GM19468 (cell line): ENCODE measurements at regions not wholly inside any gene's neighbourhood (a gene's known extent, or its start where the extent isn't known, plus 50 kb on each side); places are given as distances from the start of the nearest gene placed in this dataset.
"Not testable (repeated sequence)": the region's sequence is repeated elsewhere in the genome, so short reads cannot be mapped to it uniquely, and the experiment has no call there.

Source experiments
- ATAC-seq: cut with Tn5 transposase; IDR thresholded peaks from one replicate; pipeline ENCODE4 v1.9.1; 2021; ENCODE audit warnings: mild to moderate bottlenecking, moderate library complexity, moderate number of reproducible peaks; ENCODE audit not compliant: unreplicated experiment; ENCODE audit errors: extremely low read depth

DNA sequence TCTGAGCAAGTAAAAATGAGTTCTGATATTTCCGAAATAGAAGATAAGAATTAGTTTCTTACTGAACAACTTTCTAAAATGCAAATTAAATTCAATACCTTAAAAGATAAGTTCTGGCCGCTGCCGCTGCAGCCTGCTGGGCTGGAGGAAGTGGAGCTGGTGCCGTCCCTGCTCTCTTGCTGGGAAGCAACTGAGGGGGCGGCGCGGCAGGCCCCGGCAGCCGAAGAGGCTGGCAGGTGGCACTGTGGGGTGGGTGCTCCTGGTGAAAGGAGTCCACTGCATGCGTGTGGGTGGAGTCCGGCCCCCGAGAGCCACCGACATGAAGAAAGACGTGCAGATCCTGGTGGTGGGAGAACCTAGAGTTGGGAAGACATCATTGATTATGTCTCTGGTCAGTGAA, 89.5 kb upstream of the ZNF519 start:
- ATAC-seq: no peak

- ATAC-seq: not testable (repeated sequence)
These were observed 83.7 kb upstream of the ZNF519 start for GRCh38 chr18:14215952-14216351.

DNA sequence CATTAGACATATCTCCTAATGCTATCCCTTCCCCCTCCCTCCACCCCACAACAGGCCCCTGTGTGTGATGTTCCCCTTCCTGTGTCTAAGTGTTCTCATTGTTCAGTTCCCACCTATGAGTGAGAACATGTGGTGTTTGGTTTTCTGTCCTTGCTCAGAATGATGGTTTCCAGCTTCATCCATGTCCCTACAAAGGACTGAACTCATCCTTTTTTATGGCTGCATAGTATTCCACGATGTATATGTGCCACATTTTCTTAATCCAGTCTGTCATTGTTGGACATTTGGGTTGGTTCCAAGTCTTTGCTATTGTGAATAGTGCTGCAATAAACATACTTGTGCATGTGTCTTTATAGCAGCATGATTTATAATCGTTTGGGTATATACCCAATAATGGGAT, 71.2 kb upstream of the ZNF519 start:
- not testable (repeated sequence) for ATAC-seq

DNA sequence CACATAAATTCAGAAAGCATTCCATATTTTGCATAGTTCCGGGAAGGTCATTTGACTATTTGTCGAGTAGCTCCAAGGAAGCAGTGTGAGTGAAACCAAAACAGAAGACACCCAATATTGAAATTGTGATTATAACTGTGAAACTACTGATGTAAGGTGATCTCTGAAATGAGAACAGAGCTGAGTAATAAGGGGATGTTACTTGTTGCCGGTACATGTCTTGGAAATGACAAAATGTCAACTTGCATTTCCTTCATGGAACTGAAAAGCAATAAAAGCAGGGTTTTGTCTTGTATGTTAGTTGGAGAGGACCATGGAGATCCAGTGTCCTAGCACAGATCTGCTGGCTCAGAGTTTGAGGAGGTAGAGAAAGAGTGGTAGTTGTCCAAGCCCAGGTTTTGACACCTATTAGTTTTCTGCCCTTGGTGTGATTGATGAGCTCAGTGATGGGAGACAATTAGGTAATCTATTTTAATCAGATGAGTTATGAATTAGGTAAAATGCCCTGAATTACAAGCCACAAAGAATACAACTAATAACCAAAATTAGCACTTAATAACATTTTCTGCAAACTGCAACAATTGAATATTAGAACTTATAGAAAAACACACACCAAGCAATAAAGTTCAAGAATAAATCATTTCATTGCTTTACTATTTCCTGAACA, 58.7 kb upstream of the ZNF519 start:
- ATAC-seq: peak; percentile 79

GRCh38 chr18:14189858-14190257, 57.6 kb upstream of the ZNF519 start:
- ATAC-seq: peak; percentile 25

DNA sequence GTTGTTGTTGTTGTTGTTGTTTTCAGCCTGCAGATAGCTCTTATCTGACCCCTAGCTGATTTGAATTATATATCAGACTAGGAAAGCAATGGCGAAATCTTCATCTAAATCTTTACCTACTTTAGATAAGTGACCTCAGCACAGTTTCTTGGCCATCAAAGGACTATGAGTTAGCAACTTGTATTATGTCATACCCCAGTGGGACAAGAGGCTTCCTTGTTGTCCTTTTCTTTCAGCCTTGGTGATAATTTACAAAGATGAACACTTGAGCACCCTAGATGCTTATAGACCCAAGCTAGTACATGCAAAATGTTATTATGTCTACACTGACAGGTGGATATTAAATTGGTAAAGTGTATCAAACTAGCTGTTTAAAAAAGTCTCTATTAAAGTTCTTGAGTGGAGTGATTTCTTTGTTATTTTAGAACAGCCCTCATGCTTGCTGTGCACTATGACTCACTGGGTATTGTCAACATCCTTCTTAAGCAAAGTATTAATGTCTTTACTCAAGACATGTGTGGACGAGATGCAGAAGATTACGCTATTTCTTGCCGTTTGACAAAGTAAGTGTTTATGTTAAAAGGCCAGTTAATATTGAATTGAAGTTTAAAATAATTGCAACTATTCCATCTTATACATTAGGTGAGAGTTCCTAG, 56.6 kb upstream of the ZNF519 start:
- not testable (repeated sequence) for ATAC-seq
